LNCAP (cell line): ENCODE measurements at regions not wholly inside any gene's neighbourhood (a gene's known extent, or its start where the extent isn't known, plus 50 kb on each side); places are given as distances from the start of the nearest gene placed in this dataset.

Source experiments
- TF ChIP-seq, protein P1 (sequence below): fragments of 450-650 bp; IDR thresholded peaks from 2 replicates; pipeline ENCODE4 v1.5.1; 2017; ENCODE audit warnings: mild to moderate bottlenecking

DNA sequence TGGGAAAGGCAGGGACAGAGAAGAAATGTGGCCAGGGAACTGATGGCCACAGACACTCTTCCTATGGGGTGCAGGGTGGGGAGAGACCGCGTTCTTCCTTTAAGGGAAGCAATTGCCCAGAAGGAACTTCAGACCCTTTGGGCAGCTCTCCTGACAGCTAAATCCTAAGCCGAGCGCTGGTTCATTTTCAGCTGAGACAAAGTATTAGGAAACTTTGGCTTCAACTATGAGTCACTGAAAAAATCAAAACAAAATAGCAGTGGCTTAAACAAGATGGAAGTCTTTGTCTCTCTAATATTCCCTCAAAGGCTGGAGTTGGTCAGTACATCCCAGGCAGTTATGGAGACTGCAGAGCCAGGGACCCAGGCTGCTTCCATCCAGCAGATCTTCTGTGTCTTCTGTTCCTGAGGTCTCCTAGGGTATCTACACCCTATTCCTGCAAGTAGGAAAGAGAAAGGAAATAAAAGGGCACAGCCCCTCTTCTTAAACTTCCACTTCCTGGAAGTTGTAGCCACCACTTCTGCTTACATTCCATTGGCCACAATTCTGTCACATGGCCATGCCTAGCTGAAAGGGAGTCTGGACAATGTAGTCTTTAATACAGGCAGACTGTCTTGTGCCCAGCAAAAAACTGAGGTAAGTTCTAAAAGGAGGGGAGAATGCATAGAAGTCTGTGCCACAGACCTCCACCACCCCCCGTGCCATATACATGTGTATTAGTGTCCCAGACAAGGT is 163.5 kb downstream of the KATNAL1 start:
- TF ChIP-seq, protein P1, sequence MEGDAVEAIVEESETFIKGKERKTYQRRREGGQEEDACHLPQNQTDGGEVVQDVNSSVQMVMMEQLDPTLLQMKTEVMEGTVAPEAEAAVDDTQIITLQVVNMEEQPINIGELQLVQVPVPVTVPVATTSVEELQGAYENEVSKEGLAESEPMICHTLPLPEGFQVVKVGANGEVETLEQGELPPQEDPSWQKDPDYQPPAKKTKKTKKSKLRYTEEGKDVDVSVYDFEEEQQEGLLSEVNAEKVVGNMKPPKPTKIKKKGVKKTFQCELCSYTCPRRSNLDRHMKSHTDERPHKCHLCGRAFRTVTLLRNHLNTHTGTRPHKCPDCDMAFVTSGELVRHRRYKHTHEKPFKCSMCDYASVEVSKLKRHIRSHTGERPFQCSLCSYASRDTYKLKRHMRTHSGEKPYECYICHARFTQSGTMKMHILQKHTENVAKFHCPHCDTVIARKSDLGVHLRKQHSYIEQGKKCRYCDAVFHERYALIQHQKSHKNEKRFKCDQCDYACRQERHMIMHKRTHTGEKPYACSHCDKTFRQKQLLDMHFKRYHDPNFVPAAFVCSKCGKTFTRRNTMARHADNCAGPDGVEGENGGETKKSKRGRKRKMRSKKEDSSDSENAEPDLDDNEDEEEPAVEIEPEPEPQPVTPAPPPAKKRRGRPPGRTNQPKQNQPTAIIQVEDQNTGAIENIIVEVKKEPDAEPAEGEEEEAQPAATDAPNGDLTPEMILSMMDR: no peak

DNA sequence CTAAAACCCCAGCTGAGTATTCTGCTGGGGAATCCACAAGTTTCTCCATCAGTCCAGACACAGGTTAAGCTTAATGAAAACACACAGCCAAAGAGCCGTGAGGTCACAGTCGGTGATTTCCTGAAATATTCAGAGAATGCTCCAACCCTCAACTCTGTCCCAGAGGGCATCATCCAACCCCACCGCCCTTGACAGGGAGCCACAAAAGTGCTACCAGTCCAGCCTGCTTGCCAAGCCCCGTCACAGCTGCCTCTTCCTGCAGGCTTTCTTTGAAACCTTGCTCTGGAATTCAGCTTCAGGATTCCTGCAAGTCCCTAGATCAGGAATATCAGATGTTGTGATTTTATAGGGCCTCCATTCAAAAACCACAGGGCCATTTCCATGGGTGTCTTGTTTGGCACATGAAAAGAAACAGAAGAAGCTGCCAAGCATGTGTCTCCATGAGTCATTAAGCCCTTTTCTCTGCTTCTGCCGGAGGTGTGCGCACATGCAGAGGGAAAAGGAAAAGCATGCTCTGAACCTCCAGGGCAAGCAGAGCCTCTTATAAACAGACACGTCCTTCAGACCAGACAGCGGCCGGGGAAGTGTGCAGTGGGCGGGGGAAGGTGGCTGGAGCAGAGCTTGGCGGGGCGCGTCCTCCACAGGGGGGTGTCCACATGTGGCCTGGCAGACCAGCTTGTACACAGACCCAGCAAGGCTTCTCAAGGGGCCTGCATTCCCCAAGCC is 164.7 kb downstream of the KATNAL1 start:
- TF ChIP-seq, protein P1: no peak

DNA sequence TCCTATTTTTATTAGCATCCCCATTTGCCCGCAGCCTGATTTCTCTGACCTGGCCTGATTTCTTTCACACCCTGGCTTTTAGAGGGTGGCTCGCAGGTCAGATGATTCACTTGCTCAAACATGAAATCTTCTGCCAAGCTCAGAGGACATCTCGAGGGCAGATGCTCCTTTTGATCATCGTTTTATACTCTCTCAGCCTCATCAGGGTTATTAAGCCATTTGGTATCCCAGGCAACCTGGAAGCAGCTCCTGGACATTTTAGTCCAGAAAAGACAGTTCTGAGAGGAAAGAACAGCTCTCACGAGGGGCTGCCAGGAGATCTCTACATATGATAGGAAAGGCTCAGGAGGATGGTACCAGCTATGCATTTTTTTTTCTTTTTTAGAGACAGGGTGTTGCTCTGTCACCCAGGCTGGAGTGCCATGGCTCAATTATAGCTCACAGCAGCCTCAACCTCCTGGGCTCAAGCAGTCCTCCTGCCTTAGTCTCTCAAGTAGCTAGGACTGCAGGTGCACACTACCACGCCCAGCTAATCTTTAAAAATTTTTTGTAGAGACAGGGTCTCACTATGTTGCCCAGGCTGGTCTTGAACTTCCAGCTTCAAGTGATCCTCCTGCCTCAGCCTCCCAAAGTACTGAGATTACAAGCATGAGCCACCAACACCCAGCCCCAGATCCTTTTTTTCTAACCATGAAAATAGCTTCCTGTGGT is 165.4 kb downstream of the KATNAL1 start:
- TF ChIP-seq, protein P1: no peak

DNA sequence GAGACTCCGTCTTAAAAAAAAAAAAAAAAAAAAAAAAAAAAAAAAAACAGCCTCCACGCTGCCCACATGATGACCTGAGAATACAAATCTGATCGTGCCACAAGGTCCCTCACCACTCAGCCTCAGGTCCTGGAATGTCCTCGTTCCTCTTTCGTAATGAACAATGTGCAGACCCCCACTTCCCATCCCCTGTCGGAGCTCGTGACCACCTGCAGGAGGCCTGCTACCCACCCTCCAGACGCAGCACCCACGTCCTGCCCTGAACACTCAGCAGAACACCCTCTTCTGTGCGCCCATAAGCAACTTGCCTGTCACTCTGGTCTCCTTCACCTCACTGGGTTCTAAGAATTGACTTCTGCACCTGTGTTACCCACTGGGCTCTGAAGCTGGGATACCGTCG is 166.4 kb downstream of the KATNAL1 start:
- TF ChIP-seq, protein P1: no peak

DNA sequence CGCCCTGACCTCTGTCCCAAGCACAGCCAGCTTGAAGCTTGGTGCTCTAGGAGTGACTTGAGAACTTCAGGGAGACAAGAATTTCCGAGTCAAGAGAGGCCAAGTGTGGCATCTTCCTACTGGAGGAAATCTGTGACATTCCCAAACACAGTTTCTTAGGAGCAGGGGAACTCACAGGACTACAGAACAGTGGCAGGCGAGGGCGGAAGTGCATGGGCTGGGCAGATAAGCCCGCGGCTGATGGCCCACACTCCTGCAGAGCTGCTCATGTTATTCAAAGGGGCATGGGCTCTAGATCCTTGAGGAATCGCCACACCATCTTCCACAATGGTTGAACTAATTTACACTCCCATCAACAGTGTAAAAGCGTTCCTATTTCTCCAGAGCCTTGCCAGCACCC is 168.8 kb downstream of the KATNAL1 start:
- TF ChIP-seq, protein P1: no peak

DNA sequence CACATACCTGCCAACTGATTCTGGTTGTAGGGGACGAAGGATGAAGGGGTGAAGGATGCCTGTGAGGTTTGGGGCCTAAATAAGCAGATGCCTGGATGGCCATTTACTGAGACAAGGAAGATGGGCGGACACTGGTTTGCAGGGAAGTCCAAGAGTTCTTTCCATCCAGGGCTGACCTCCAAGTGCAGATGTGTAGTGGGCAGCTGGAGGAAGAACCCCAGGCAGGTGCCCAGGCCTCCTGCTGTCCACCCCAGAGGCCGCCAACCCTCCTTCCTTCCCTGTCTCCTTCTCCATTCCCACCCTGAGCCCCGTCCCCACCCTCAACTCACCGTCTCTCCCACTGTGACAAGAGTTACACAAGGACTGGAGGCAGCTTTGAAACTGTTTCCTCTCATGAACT is 171.5 kb downstream of the KATNAL1 start:
- TF ChIP-seq, protein P1: no peak

DNA sequence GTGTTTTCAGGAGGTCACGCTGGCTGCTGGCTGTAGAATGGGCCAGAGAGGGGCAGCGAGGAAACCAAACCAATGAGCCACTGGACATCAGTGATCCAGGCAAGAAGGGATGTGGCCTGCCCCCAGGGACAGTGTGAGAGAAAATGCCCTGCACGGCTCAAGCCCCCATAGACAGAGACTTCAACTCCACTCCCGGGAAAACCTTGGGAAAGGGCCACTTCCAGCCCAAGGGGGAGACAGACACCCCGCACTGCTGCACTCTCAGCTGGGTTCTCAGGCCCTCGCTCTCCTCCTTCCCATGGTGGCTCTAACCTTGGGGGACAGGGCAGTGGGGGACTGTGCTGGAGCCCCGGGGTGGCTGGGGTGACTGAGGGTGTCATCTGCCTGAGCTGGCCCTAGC is 172.0 kb downstream of the KATNAL1 start:
- TF ChIP-seq, protein P1: no peak
